ENCODE measurements at regions not wholly inside any gene's neighbourhood (a gene's known extent, or its start where the extent isn't known, plus 50 kb on each side); places are given as distances from the start of the nearest gene placed in this dataset.

- no peak for DNase-seq
These were observed 77.9 kb upstream of the DOCK9 start for GRCh38 chr13:99055735-99056134.

GRCh38 chr13:99056381-99057014 lies 78.6 kb upstream of the DOCK9 start:
- no peak for DNase-seq

DNA sequence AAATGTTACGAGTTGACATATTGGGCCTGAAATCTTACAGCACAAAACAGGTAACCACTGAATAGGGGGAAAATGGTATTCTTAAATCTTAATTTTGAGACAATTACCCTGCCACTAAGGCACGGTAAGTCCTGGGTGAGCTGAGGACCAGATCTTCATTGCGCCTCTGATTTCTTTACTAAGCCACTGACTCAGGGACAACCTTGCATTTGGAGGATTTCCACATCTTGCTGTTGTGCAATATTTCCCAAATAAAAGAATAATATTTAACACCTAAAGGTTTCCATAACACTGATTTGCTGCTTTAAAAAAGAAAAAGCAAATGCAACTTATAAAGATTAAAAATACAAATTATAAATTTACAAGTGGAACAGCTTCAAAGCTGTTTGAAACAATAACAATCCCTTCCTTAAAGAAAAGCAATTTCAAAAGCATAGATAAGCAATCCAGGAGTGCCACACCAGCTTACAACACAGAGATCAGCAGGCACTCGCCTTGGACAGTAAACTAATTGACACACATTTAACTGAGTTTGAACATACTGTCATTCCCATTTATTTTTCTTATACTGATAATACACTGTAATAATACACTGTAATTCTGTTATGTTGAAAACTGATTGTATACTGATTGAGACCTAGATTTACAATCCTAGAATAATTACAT lies 79.6 kb upstream of the DOCK9 start:
- DNase-seq, result no peak

DNA sequence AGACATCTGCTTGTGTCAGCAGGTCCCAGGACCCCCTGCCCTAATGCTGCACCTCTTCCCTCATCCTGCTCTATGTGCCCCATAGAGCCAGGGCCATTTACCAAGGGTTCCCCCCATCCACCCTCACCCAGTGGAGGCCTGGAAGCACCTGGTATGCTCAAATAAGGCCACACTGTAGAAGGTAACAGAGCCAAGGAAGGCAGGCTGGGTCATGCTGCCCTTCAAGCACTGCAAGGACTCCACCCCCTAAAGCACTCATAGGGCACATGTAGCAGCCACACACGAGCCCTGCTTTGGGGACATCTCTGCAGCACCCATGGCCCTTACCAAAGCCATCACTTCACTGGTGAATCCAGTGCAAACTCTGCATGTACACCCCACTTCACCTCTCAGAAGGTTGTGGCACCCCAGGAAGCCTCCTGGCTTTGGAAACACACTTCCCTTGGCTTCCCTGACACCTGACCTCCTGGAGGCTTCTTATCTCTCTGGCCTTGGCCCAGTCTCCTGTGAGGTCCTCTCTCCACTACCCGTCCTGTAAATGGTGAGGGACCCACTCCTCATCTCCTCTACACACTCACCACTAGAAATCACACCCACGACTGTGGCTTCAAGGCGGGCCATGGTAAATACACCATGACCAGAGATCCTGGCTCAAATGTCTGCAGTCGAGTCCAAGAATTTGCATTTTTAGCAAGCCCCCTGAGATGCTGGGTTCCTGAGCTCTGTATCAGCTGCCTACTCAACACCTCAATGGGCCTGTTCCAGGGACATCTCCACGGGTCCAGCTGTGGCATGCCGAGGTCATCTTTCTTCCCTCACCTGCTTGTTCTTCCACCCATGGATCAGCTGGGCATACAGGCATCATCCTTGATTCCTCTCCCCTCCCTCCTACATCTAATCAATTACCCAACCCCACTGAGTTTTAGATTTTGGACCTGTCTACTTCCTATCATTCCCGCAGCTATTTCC lies 80.9 kb upstream of the DOCK9 start:
- no peak for DNase-seq

DNA sequence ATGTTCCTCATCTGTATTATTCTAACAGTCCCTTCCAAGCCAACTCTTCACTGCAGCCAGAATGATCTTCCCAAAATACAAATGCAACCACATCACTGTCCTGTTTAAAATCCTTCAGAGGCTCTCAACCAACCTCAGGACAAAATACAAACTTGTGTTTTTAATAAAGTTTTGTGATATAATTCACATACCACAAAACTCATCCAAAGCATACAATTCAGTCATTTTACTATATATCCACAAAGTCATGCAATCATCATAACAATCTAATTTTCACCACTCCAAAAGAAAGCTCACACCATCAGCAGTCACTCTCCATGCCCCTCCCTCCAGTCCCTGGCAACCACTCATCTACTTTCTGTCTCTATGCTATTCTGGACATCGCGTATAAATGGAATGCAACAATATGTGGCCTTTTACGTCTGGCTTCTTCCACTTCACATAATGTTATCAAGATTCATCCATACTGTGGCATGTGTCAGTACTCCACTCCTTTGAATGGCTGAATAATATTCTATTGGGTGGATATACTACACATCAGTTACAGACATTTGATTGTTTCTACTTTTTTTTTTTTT lies 81.7 kb upstream of the DOCK9 start:
- no peak for DNase-seq

DNA sequence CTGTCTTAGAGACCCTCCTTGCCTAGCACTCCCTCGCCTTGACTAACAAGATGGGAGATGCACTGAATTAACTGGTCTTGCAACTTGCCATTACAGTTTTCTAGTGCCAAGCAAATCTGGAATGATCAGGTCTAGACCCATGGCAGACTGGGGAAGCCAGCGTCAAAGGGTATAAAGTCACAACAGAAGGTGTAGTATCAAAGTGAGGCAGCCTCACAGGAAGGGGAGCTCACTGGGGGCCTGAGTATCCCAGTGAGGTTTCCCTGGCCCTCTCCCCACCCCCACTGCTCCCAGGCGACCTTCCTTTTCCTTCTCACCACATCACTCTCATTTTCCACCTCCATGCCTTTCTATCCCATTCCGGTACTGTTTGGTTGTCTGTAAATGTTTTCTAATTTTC lies 83.5 kb upstream of the DOCK9 start:
- no peak for DNase-seq

DNA sequence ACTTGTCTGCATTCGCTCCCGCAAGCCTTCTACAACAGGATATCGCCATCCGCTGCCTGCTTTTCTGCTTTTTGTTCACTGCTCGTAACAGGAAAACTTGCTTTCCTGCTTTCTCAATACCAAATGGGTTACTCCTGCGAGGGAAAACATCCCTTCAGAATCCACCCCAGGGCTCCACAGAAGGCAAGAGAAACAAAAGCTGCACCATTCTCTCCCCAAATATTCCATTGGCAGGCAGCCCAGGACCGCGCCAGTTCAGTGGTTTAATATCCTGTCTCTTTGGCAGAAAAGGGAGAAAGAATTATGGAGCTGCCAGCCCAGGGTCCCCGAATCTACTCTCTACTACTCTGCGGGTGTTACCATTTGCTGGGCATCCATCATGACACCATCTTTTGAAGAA lies 84.7 kb upstream of the DOCK9 start:
- peak; percentile 25 for DNase-seq

DNA sequence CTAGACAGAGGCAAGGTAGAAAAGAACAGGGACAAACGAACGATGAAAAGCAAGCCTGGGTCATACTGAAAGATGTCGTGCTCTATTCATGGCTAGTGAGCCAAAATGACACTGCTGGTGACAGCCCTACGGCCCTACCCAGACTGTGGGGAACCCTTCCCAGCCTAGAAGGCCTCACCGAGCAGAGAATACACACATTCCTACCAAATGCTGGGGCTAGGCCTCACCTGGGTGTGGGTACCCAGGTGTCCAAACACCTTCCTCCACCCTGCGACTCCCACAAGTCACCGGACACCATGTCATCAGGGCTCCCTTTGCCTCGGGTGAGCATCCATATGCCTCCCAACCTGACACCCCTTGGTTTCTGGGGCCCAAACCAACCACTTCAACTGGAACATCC lies 85.3 kb upstream of the DOCK9 start:
- no peak for DNase-seq

- no peak for DNase-seq
These were observed 86.1 kb upstream of the DOCK9 start for GRCh38 chr13:99063952-99064351.

- DNase-seq, result no peak
These were observed 86.9 kb upstream of the DOCK9 start for GRCh38 chr13:99064624-99065234.

DNA sequence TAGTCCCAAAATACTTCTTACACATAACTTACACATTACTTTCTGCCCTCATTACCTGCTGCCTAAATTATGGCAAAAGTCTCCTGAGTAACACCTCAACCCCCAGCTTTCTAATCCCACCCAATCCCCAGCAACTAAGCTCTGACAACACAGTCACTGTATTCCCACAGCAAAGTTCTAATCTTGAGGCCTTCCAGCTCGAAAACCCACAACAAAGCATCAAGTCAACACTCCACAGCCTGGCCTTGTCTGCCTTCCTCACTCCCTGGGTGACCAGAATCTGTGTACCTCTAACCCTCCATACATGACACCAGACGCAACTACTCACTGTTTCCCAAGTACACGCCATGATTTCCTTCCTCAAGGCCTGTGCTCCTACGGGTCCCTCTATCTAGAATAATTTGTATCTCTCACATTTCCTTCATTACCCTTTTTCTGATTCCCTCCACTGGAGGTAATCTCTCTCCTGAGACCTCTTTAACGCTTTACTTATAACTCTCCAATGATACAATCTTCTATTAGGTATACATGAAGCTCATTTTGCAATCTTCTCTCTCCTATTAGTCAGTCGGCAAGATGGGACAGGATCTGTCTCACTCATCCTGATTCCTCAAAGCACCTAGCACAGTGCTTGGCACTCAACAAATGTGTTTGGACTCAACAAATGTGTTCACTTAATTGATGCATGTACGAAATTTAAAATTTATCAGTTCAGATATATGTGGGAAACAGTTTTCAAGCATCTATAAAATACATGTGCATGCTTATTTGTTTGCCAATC lies 87.6 kb upstream of the DOCK9 start:
- DNase-seq, result no peak

GRCh38 chr13:99066219-99066618 lies 88.4 kb upstream of the DOCK9 start:
- DNase-seq, result no peak

DNA sequence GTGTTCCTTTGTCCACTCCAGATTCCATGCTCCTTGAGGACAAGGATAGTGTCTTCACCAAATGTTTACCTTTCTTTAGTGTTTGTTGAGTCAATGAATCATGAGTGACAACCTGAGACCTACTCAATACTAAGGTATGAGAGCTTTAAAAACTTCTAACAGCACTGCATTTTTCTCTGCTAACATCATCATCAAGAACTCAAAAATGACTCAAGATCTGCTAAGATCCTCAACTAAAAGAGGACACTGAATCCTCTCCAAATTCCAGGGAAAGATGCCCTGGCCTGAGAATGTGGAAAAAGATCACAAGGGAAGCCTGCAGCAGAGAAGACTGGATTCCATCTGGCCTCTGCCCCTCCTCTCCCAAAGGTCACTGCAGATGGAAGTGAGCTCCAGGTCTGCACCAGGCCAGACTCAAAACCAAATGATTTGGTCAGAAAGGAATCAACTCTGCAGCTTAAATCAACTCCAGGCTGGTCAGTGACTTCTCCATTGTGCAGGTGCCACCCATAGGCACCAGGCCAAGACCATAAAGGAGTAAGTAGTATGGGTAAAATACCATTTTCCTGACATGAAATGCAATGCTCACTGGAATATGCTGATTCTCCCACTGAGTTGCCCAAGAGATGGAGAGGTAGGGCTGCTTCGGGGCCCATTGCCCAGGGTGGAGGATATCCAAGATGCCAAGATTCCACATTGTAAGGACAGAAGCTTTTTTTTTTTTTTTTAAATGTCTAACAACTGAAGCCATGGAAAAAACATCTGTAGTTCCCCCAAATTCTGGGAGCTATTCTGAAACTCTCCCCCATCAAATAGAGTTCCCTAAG lies 89.5 kb upstream of the DOCK9 start:
- no peak for DNase-seq

DNA sequence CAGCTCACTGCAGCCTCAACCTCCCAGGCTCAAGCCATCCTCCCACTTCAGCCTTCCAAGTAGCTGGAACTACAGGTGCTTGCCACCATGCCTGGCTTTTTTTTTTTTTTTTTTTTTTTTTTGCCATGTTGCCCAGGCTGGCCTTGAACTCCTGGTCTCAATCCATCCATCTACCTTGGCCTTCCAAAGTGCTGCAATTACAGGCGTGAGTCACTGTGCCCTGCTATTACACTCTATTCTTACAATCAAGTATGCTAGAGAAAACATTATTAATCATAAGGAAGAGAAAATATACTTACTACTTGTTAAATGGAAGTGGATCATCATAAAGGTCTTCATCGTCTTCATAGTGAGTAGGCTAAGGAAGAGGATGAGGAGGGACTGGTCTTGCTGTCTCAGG lies 93.3 kb upstream of the DOCK9 start:
- DNase-seq, result no peak

- DNase-seq, result no peak
These were observed 93.8 kb upstream of the DOCK9 start for GRCh38 chr13:99071666-99072065.

DNA sequence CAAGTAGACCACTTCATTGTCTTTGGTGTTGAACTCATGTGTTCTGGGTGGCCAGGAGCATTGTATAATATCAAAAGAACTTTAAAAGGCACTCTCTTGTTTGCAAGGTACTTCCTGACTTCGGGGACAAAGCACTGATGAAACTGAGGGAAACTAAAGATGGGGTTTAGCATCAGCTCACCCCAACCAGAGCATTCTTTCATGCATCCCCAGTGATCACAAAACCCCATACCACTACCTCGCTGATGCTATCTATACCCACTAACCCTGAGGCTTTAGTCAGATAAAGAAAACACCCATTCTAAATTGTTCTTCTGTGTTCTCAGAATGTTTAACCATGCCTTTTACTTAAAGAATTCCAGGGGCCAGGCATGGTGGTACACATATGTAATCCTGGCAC lies 94.5 kb upstream of the DOCK9 start:
- no peak for DNase-seq

DNA sequence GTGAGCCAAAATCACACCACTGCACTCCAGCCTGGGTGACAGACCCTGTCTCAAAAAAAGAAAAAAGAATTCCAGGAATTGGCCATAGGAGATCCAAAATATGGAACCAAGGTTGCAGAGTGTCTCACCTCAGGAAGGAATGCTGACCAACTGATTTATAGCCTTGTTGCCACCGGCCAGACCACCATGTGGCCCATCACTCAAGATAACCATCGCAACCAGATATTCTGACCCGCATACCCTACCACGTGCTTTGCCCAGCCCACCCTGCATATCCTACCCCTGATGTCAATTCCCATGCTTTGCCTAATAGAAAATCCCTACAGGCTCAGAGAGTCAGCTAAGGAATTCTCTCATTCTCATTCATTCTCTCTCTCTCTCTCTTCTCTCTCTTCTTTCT lies 95.1 kb upstream of the DOCK9 start:
- no peak for DNase-seq

DNA sequence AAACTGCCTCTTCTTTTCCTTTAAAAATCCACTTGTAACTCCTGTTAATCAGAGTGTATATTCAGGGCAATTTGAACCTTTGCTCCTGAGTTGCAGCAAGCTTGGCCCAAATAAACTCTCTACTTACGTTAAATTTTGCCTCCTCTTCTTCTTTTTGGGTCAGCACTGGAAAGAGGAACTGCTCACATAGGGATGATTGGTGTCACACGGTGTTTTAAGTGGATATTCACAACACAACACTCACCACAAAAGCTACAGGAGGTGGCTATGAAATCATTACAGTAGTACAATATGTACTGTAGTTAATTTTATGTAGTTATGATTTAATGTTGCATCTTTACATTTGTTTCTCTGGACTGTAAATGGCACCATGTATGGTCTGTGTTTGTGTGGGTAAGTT lies 96.8 kb upstream of the DOCK9 start:
- no peak for DNase-seq

GRCh38 chr13:99075268-99076191 lies 97.7 kb upstream of the DOCK9 start:
- DNase-seq, result no peak

All from SHP77 treated with DMSO at 0.1 percent for 48 hours (cell line).